PC-3 (cell line): ENCODE measurements at regions not wholly inside any gene's neighbourhood (a gene's known extent, or its start where the extent isn't known, plus 50 kb on each side); places are given as distances from the start of the nearest gene placed in this dataset.

Experiments used
- ATAC-seq: fragments of 200-7000 bp; cut with Tn5 transposase; 2 replicates; pipeline ENCODE4 v1.9.1; 2020; ENCODE audit warnings: mild to moderate bottlenecking, moderate library complexity
- BruUV-seq: library from RNA; stranded (reverse); fragments of 400-500 nt; replicated peaks from 2 replicates; lab custom pipeline; 2021; lab: Mats Ljungman, UMichigan
- CTCF ChIA-PET: fragments of 300-600 bp; sonication (Branson Sonifier 250); formaldehyde crosslinking; loops from one replicate; lab custom pipeline; 2022; ENCODE audit warnings: antibody characterized with exemption; lab: Charles Lee
- POLR2A ChIA-PET: fragments of 300-600 bp; sonication (Branson Sonifier 250); formaldehyde crosslinking; loops from one replicate; lab custom pipeline; 2022; ENCODE audit warnings: antibody characterized with exemption; ENCODE audit not compliant: unreplicated experiment; lab: Charles Lee
- DNase-seq: peaks from one replicate; pipeline ENCODE4 v3.0.0-alpha.2; 2015
- H2AFZ ChIP-seq: fragments of 300-600 bp; sonication (generic); 2 replicates; pipeline ENCODE4 v1.6.0; 2016; ENCODE audit warnings: antibody characterized with exemption, low read length
- H3F3A ChIP-seq: fragments of 300-600 bp; sonication (generic); one replicate; pipeline ENCODE4 v1.6.0; 2017; ENCODE audit warnings: antibody characterized with exemption, low read length, control low read depth, mild to moderate bottlenecking; ENCODE audit not compliant: unreplicated experiment
- H3K27ac ChIP-seq: fragments of 300-600 bp; sonication (generic); 2 replicates; pipeline ENCODE4 v1.5.1; 2016; ENCODE audit warnings: mild to moderate bottlenecking, low read length
- H3K27me3 ChIP-seq: fragments of 300-600 bp; sonication (generic); 2 replicates; pipeline ENCODE4 v1.6.1; 2016; ENCODE audit warnings: low read length, mixed read lengths
- H3K36me3 ChIP-seq: fragments of 300-600 bp; sonication (generic); 2 replicates; pipeline ENCODE4 v1.6.1; 2016; ENCODE audit warnings: low read depth, mixed run types, low read length, mixed read lengths
- H3K4me1 ChIP-seq: fragments of 300-600 bp; sonication (generic); 2 replicates; pipeline ENCODE4 v1.5.1; 2016; ENCODE audit warnings: low read length; ENCODE audit not compliant: insufficient read depth
- H3K4me2 ChIP-seq: fragments of 300-600 bp; sonication (generic); 2 replicates; pipeline ENCODE4 v1.6.0; 2016; ENCODE audit warnings: low read length
- H3K4me3 ChIP-seq: fragments of 300-600 bp; sonication (generic); 2 replicates; pipeline ENCODE4 v1.5.1; 2016; ENCODE audit warnings: mild to moderate bottlenecking, low read length, mixed read lengths
- H3K79me2 ChIP-seq: fragments of 300-600 bp; sonication (generic); 2 replicates; pipeline ENCODE4 v1.6.1; 2017; ENCODE audit warnings: low read length, mixed read lengths
- H3K9ac ChIP-seq: fragments of 300-600 bp; sonication (generic); 2 replicates; pipeline ENCODE4 v1.6.0; 2016; ENCODE audit warnings: mild to moderate bottlenecking, low read length
- H3K9me2 ChIP-seq: fragments of 300-600 bp; sonication (generic); replicated peaks from 2 replicates; pipeline ENCODE4 v1.6.1; 2016; ENCODE audit warnings: mixed run types, low read length, mixed read lengths
- H3K9me3 ChIP-seq: fragments of 300-600 bp; sonication (generic); 2 replicates; pipeline ENCODE4 v1.6.1; 2016; ENCODE audit warnings: low read length, mixed read lengths
- H4K20me1 ChIP-seq: fragments of 300-600 bp; sonication (generic); 2 replicates; pipeline ENCODE4 v1.6.1; 2016; ENCODE audit warnings: low read length, mixed read lengths
- CTCF ChIP-seq: fragments of 300-600 bp; sonication (generic); conservative IDR thresholded peaks from 2 replicates; pipeline ENCODE4 v1.5.1; 2017; ENCODE audit warnings: antibody characterized with exemption, low read depth, mild to moderate bottlenecking, low read length
- EZH2 ChIP-seq: fragments of 300-600 bp; sonication (generic); IDR thresholded peaks from one replicate; pipeline ENCODE4 v1.6.1; 2017; ENCODE audit warnings: antibody characterized with exemption, mild to moderate bottlenecking, low read length; ENCODE audit not compliant: unreplicated experiment
- EZH2phosphoT487 ChIP-seq: fragments of 300-600 bp; sonication (generic); IDR thresholded peaks from 2 replicates; pipeline ENCODE4 v1.6.1; 2018; ENCODE audit warnings: mild to moderate bottlenecking, antibody characterized with exemption, low read length, borderline replicate concordance
- intact Hi-C: fragments of 100-400 bp; cut with micrococcal nuclease; formaldehyde crosslinking; loops from 2 replicates; pipeline ENCODE4 v1.9.0; 2023

- Histone ChIP-seq H3K27me3 (no peaks in the 10 kb centered on the region), H3K4me1 (no peaks in the 10 kb centered on the region), H3K9me2 (no peaks in the 10 kb centered on the region), H3K4me2 (no peak overlapping the region), H3F3A (no peaks in the 10 kb centered on the region), H4K20me1 (no peaks in the 10 kb centered on the region), H3K36me3 (no peaks in the 10 kb centered on the region), H3K9me3 (0 out of 2 replicates have a peak, but pooled peaks cover 3% of the 10 kb centered on the region), H3K4me3 (no peak overlapping the region), H3K79me2 (no peaks in the 10 kb centered on the region), H3K9ac (no peak overlapping the region), H3K27ac (no peak overlapping the region), H2AFZ (no peak overlapping the region)
- no TSS peak for BruUV-seq
- TF ChIP-seq CTCF (no peak), EZH2 (no peak), EZH2phosphoT487 (no peak)
- POLR2A ChIA-PET: no interaction called here
- no peak for ATAC-seq
- CTCF ChIA-PET: no interaction called here
- intact Hi-C loops: no loop called here
- DNase-seq: no peak
Measured at GRCh38 chr14:31971612-31972011, 105.5 kb upstream of the ARHGAP5 start.

GRCh38 chr14:31977001-31977556 lies 100.0 kb upstream of the ARHGAP5 start:
- ChIA-PET CTCF (no interaction called here), POLR2A (interaction anchor here (0.6 kb wide), 1 partner anchor 31 kb away, joined by 4 read pairs; no protein-coding TSS in a partner anchor)
- H3K27ac ChIP-seq: no peak overlapping the region
- H3K4me1 ChIP-seq: no peaks in the 10 kb centered on the region
- H3K27me3 ChIP-seq: no peaks in the 10 kb centered on the region
- H3K9me3 ChIP-seq: no peaks in the 10 kb centered on the region
- DNase-seq (no peak), ATAC-seq (no peak)
- H3K36me3 ChIP-seq: no peaks in the 10 kb centered on the region
- no peak overlapping the region for H3K4me2 ChIP-seq
- H2AFZ ChIP-seq: no peak overlapping the region
- intact Hi-C loops: no loop called here
- no peak overlapping the region for H3K4me3 ChIP-seq
- H3K9me2 ChIP-seq: no peaks in the 10 kb centered on the region
- no peaks in the 10 kb centered on the region for H3K79me2 ChIP-seq
- no peak for TF ChIP-seq EZH2phosphoT487
- TF ChIP-seq CTCF: no peak
- TF ChIP-seq EZH2: no peak
- H4K20me1 ChIP-seq: no peaks in the 10 kb centered on the region
- no peaks in the 10 kb centered on the region for H3F3A ChIP-seq
- no TSS peak for BruUV-seq
- no peak overlapping the region for H3K9ac ChIP-seq

- H3K9me2 ChIP-seq: no peaks in the 10 kb centered on the region
- peaks cover 6% of the 10 kb centered on the region for H3K9me3 ChIP-seq
- intact Hi-C loops: no loop called here
- H3K4me2 ChIP-seq: no peak overlapping the region
- no peak overlapping the region for H3K4me3 ChIP-seq
- DNase-seq (no peak), ATAC-seq (no peak)
- BruUV-seq: no TSS peak
- H2AFZ ChIP-seq: no peak overlapping the region
- no peaks in the 10 kb centered on the region; the same call in 1 of the 2 replicates for H3K36me3 ChIP-seq
- no peaks in the 10 kb centered on the region for H3F3A ChIP-seq
- H3K27me3 ChIP-seq: no peaks in the 10 kb centered on the region
- CTCF ChIA-PET: no interaction called here
- no peak overlapping the region for H3K9ac ChIP-seq
- TF ChIP-seq EZH2phosphoT487 (no peak), CTCF (no peak)
- H3K4me1 ChIP-seq: no peaks in the 10 kb centered on the region
- H3K27ac ChIP-seq: no peak overlapping the region
- no peaks in the 10 kb centered on the region for H4K20me1 ChIP-seq
- POLR2A ChIA-PET: no interaction called here
- no peaks in the 10 kb centered on the region for H3K79me2 ChIP-seq
Measured at GRCh38 chr14:31978423-31978822, 98.7 kb upstream of the ARHGAP5 start.
